ENCODE measurements at regions not wholly inside any gene's neighbourhood (a gene's known extent, or its start where the extent isn't known, plus 50 kb on each side); places are given as distances from the start of the nearest gene placed in this dataset.

DNA sequence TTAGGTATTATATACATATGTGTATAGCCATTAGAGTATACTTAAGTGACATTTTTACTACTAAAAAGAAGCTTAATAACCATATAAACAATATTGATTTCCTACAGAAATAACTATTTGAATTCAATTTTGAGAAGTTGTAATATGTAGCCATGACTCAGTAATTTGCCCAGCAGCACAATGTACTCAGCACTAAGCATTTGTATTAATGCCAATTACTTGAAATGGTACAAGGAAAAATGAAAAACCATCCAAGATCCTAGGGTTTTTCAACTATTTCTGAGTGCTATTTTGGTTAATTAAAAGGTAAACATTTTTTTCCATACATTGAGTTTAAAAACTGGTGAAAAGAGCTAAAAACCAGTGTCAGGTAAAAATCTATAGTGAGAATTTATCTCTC lies 324.0 kb downstream of the KCNJ3 start (continued):
- TF ChIP-seq JUNB (IDR thresholded peaks at IDR 0.05; ENCODE audit: unreplicated experiment) (no peak), EZH2 (IDR thresholded peaks at IDR 0.05; ENCODE audit: low read depth, unreplicated experiment) (no peak), STAT1 (IDR thresholded peaks at IDR 0.05; ENCODE audit: unreplicated experiment) (no peak)

DNA sequence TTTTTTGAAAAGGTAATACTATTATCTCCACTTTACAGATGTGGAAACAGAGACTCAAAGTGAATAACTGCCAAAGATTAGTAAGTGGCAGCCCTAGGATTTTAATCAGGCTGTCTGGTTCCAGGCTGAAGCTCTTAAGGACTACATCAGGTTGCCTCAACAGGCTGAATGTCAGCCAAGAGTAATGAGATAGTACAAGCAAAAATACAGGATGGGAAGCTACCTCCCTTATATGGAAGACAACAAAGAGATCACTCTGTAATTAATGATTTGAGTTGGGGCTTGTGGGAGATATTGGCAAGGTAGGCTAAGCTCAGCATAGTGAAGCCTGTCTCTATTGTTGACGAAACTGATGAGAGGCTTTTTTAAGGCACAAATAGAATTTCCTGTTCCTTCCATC lies 323.1 kb downstream of the KCNJ3 start:
- H3K9me2 ChIP-seq (ENCODE audit: insufficient read depth) = no peaks in the 10 kb centered on the region
- TF ChIP-seq, protein P1, sequence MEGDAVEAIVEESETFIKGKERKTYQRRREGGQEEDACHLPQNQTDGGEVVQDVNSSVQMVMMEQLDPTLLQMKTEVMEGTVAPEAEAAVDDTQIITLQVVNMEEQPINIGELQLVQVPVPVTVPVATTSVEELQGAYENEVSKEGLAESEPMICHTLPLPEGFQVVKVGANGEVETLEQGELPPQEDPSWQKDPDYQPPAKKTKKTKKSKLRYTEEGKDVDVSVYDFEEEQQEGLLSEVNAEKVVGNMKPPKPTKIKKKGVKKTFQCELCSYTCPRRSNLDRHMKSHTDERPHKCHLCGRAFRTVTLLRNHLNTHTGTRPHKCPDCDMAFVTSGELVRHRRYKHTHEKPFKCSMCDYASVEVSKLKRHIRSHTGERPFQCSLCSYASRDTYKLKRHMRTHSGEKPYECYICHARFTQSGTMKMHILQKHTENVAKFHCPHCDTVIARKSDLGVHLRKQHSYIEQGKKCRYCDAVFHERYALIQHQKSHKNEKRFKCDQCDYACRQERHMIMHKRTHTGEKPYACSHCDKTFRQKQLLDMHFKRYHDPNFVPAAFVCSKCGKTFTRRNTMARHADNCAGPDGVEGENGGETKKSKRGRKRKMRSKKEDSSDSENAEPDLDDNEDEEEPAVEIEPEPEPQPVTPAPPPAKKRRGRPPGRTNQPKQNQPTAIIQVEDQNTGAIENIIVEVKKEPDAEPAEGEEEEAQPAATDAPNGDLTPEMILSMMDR (conservative IDR thresholded peaks at IDR 0.05; ENCODE audit: low read depth in 2 of 2) = no peak
- no peak for TF ChIP-seq POLR2AphosphoS5 (IDR thresholded peaks at IDR 0.05; ENCODE audit: low read depth)
- TF ChIP-seq EZH2 (IDR thresholded peaks at IDR 0.05; ENCODE audit: low read depth, unreplicated experiment) = no peak
- TF ChIP-seq, protein P2, sequence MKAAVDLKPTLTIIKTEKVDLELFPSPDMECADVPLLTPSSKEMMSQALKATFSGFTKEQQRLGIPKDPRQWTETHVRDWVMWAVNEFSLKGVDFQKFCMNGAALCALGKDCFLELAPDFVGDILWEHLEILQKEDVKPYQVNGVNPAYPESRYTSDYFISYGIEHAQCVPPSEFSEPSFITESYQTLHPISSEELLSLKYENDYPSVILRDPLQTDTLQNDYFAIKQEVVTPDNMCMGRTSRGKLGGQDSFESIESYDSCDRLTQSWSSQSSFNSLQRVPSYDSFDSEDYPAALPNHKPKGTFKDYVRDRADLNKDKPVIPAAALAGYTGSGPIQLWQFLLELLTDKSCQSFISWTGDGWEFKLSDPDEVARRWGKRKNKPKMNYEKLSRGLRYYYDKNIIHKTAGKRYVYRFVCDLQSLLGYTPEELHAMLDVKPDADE (IDR thresholded peaks at IDR 0.05) = no peak
- no peak for TF ChIP-seq CREB1 (CRISPR knock-in tag; IDR thresholded peaks at IDR 0.05; ENCODE audit: low read depth)
- no peak for TF ChIP-seq EZH2phosphoT487 (IDR thresholded peaks at IDR 0.05; ENCODE audit: unreplicated experiment)
- TF ChIP-seq, protein P3, sequence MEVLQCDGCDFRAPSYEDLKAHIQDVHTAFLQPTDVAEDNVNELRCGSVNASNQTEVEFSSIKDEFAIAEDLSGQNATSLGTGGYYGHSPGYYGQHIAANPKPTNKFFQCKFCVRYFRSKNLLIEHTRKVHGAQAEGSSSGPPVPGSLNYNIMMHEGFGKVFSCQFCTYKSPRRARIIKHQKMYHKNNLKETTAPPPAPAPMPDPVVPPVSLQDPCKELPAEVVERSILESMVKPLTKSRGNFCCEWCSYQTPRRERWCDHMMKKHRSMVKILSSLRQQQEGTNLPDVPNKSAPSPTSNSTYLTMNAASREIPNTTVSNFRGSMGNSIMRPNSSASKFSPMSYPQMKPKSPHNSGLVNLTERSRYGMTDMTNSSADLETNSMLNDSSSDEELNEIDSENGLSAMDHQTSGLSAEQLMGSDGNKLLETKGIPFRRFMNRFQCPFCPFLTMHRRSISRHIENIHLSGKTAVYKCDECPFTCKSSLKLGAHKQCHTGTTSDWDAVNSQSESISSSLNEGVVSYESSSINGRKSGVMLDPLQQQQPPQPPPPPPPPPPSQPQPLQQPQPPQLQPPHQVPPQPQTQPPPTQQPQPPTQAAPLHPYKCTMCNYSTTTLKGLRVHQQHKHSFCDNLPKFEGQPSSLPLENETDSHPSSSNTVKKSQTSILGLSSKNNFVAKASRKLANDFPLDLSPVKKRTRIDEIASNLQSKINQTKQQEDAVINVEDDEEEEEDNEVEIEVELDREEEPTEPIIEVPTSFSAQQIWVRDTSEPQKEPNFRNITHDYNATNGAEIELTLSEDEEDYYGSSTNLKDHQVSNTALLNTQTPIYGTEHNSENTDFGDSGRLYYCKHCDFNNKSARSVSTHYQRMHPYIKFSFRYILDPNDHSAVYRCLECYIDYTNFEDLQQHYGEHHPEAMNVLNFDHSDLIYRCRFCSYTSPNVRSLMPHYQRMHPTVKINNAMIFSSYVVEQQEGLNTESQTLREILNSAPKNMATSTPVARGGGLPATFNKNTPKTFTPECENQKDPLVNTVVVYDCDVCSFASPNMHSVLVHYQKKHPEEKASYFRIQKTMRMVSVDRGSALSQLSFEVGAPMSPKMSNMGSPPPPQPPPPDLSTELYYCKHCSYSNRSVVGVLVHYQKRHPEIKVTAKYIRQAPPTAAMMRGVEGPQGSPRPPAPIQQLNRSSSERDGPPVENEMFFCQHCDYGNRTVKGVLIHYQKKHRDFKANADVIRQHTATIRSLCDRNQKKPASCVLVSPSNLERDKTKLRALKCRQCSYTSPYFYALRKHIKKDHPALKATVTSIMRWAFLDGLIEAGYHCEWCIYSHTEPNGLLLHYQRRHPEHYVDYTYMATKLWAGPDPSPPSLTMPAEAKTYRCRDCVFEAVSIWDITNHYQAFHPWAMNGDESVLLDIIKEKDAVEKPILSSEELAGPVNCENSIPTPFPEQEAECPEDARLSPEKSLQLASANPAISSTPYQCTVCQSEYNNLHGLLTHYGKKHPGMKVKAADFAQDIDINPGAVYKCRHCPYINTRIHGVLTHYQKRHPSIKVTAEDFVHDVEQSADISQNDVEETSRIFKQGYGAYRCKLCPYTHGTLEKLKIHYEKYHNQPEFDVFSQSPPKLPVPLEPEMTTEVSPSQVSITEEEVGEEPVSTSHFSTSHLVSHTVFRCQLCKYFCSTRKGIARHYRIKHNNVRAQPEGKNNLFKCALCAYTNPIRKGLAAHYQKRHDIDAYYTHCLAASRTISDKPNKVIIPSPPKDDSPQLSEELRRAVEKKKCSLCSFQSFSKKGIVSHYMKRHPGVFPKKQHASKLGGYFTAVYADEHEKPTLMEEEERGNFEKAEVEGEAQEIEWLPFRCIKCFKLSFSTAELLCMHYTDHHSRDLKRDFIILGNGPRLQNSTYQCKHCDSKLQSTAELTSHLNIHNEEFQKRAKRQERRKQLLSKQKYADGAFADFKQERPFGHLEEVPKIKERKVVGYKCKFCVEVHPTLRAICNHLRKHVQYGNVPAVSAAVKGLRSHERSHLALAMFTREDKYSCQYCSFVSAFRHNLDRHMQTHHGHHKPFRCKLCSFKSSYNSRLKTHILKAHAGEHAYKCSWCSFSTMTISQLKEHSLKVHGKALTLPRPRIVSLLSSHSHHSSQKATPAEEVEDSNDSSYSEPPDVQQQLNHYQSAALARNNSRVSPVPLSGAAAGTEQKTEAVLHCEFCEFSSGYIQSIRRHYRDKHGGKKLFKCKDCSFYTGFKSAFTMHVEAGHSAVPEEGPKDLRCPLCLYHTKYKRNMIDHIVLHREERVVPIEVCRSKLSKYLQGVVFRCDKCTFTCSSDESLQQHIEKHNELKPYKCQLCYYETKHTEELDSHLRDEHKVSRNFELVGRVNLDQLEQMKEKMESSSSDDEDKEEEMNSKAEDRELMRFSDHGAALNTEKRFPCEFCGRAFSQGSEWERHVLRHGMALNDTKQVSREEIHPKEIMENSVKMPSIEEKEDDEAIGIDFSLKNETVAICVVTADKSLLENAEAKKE (CRISPR knock-in tag; IDR thresholded peaks at IDR 0.05) = no peak
- TF ChIP-seq, protein P4, sequence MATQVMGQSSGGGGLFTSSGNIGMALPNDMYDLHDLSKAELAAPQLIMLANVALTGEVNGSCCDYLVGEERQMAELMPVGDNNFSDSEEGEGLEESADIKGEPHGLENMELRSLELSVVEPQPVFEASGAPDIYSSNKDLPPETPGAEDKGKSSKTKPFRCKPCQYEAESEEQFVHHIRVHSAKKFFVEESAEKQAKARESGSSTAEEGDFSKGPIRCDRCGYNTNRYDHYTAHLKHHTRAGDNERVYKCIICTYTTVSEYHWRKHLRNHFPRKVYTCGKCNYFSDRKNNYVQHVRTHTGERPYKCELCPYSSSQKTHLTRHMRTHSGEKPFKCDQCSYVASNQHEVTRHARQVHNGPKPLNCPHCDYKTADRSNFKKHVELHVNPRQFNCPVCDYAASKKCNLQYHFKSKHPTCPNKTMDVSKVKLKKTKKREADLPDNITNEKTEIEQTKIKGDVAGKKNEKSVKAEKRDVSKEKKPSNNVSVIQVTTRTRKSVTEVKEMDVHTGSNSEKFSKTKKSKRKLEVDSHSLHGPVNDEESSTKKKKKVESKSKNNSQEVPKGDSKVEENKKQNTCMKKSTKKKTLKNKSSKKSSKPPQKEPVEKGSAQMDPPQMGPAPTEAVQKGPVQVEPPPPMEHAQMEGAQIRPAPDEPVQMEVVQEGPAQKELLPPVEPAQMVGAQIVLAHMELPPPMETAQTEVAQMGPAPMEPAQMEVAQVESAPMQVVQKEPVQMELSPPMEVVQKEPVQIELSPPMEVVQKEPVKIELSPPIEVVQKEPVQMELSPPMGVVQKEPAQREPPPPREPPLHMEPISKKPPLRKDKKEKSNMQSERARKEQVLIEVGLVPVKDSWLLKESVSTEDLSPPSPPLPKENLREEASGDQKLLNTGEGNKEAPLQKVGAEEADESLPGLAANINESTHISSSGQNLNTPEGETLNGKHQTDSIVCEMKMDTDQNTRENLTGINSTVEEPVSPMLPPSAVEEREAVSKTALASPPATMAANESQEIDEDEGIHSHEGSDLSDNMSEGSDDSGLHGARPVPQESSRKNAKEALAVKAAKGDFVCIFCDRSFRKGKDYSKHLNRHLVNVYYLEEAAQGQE (IDR thresholded peaks at IDR 0.05; ENCODE audit: unreplicated experiment) = no peak
- no peak for TF ChIP-seq NANOG (IDR thresholded peaks at IDR 0.05; ENCODE audit: borderline replicate concordance)
- TF ChIP-seq ZNF114 (CRISPR knock-in tag; IDR thresholded peaks at IDR 0.05) = no peak
- TF ChIP-seq STAT1 (IDR thresholded peaks at IDR 0.05; ENCODE audit: unreplicated experiment) = no peak
- TF ChIP-seq JUNB (IDR thresholded peaks at IDR 0.05; ENCODE audit: unreplicated experiment) = no peak
- TF ChIP-seq ZNF331 (CRISPR knock-in tag; IDR thresholded peaks at IDR 0.05; ENCODE audit: low read depth) = no peak
- H2AFZ ChIP-seq = peak overlapping the region; percentile 82; the same call in 1 of the 2 replicates
- H3F3A ChIP-seq (replicated peaks; ENCODE audit: low read depth) = no peaks in the 10 kb centered on the region
- H3K36me3 ChIP-seq (ENCODE audit: insufficient read depth) = no peaks in the 10 kb centered on the region
- Mint-ChIP-seq H3K36me3 (ENCODE audit: low read depth) (no peaks in the 10 kb centered on the region), H3K4me3 (no peak overlapping the region), H3K4me1 (no peaks in the 10 kb centered on the region), H3K27me3 (ENCODE audit: insufficient read depth, low read depth, poor library complexity) (peaks cover 2% of the 10 kb centered on the region), H3K9me3 (no peaks in the 10 kb centered on the region), H3K27ac (no peak overlapping the region)
- no peak overlapping the region for H3K4me2 ChIP-seq
- H4K20me1 ChIP-seq (replicated peaks; ENCODE audit: insufficient read depth) = no peaks in the 10 kb centered on the region
- DNase-seq (ENCODE audit: low spot score) (no peak), ATAC-seq (no peak)
- no peaks in the 10 kb centered on the region for H3K4me1 ChIP-seq (ENCODE audit: insufficient read depth)
- no peaks in the 10 kb centered on the region for H3K27me3 ChIP-seq (ENCODE audit: insufficient read depth)
- no peaks in the 10 kb centered on the region for H3K79me2 ChIP-seq (replicated peaks; ENCODE audit: insufficient read depth)
- H3K4me3 ChIP-seq = no peak overlapping the region
- no peak overlapping the region for H3K27ac ChIP-seq (ENCODE audit: low read depth)

Data from GM23338 (cell line).